ENCODE measurements at regions not wholly inside any gene's neighbourhood (a gene's known extent, or its start where the extent isn't known, plus 50 kb on each side); places are given as distances from the start of the nearest gene placed in this dataset.

GRCh38 chr5:89471115-89471514 lies 588.1 kb upstream of the MEF2C start:
- Histone ChIP-seq H3K36me3 (no peaks in the 10 kb centered on the region), H3K4me1 (no peaks in the 10 kb centered on the region), H3K9me3 (no peaks in the 10 kb centered on the region), H3K27me3 (no peaks in the 10 kb centered on the region), H3K27ac (no peak overlapping the region), H3K4me3 (no peak overlapping the region)
- DNase-seq (ENCODE audit: extremely low spot score in 2 of 2) = no peak
- no peak for TF ChIP-seq POLR2A (IDR thresholded peaks at IDR 0.05)
- TF ChIP-seq POLR2AphosphoS5 (IDR thresholded peaks at IDR 0.05; ENCODE audit: insufficient read depth in 1 of 2, low read depth in 1 of 2) = no peak
- no peak for TF ChIP-seq CTCF (IDR thresholded peaks at IDR 0.05)
- intact Hi-C loops (cut with DNase I) = no loop called here

GRCh38 chr5:89470658-89471057 lies 587.7 kb upstream of the MEF2C start:
- H3K36me3 ChIP-seq = no peaks in the 10 kb centered on the region
- no peak overlapping the region for H3K4me3 ChIP-seq
- intact Hi-C loops (cut with DNase I) = no loop called here
- no peaks in the 10 kb centered on the region for H3K4me1 ChIP-seq
- DNase-seq (ENCODE audit: extremely low spot score in 2 of 2) = no peak
- TF ChIP-seq POLR2A (IDR thresholded peaks at IDR 0.05) (no peak), CTCF (IDR thresholded peaks at IDR 0.05) (no peak), POLR2AphosphoS5 (IDR thresholded peaks at IDR 0.05; ENCODE audit: insufficient read depth in 1 of 2, low read depth in 1 of 2) (no peak)
- no peaks in the 10 kb centered on the region for H3K27me3 ChIP-seq
- H3K27ac ChIP-seq = no peak overlapping the region
- H3K9me3 ChIP-seq = no peaks in the 10 kb centered on the region

- Histone ChIP-seq H3K27me3 (no peaks in the 10 kb centered on the region), H3K9me3 (no peaks in the 10 kb centered on the region), H3K27ac (no peak overlapping the region), H3K36me3 (no peaks in the 10 kb centered on the region), H3K4me3 (no peak overlapping the region), H3K4me1 (peaks cover 17% of the 10 kb centered on the region)
- DNase-seq (ENCODE audit: extremely low spot score in 2 of 2) = no peak
- TF ChIP-seq CTCF (IDR thresholded peaks at IDR 0.05) = no peak
- TF ChIP-seq POLR2AphosphoS5 (IDR thresholded peaks at IDR 0.05; ENCODE audit: insufficient read depth in 1 of 2, low read depth in 1 of 2) = no peak
- no peak for TF ChIP-seq POLR2A (IDR thresholded peaks at IDR 0.05)
- intact Hi-C loops (cut with DNase I) = no loop called here
These were observed 575.3 kb upstream of the MEF2C start for GRCh38 chr5:89458332-89458656.

GRCh38 chr5:89457411-89458331 lies 574.7 kb upstream of the MEF2C start:
- Histone ChIP-seq H3K4me3 (no peak overlapping the region), H3K36me3 (no peaks in the 10 kb centered on the region), H3K9me3 (no peaks in the 10 kb centered on the region), H3K4me1 (peaks cover 17% of the 10 kb centered on the region), H3K27me3 (no peaks in the 10 kb centered on the region), H3K27ac (peak overlapping the region; percentile 54)
- TF ChIP-seq POLR2AphosphoS5 (IDR thresholded peaks at IDR 0.05; ENCODE audit: insufficient read depth in 1 of 2, low read depth in 1 of 2) (peak in 1 of 2 donors; percentile 83), CTCF (IDR thresholded peaks at IDR 0.05) (no peak), POLR2A (IDR thresholded peaks at IDR 0.05) (no peak)
- no peak for DNase-seq (ENCODE audit: extremely low spot score in 2 of 2)
- intact Hi-C loops (cut with DNase I) = no loop called here

GRCh38 chr5:89452081-89452480 lies 569.1 kb upstream of the MEF2C start:
- Histone ChIP-seq H3K27me3 (no peaks in the 10 kb centered on the region), H3K4me3 (no peak overlapping the region), H3K27ac (no peak overlapping the region), H3K4me1 (peaks cover under 1% of the 10 kb centered on the region), H3K9me3 (no peaks in the 10 kb centered on the region), H3K36me3 (no peaks in the 10 kb centered on the region)
- intact Hi-C loops (cut with DNase I) = no loop called here
- TF ChIP-seq POLR2AphosphoS5 (IDR thresholded peaks at IDR 0.05; ENCODE audit: insufficient read depth in 1 of 2, low read depth in 1 of 2) = no peak
- no peak for DNase-seq (ENCODE audit: extremely low spot score in 2 of 2)
